ENCODE measurements at regions not wholly inside any gene's neighbourhood (a gene's known extent, or its start where the extent isn't known, plus 50 kb on each side); places are given as distances from the start of the nearest gene placed in this dataset.

DNA sequence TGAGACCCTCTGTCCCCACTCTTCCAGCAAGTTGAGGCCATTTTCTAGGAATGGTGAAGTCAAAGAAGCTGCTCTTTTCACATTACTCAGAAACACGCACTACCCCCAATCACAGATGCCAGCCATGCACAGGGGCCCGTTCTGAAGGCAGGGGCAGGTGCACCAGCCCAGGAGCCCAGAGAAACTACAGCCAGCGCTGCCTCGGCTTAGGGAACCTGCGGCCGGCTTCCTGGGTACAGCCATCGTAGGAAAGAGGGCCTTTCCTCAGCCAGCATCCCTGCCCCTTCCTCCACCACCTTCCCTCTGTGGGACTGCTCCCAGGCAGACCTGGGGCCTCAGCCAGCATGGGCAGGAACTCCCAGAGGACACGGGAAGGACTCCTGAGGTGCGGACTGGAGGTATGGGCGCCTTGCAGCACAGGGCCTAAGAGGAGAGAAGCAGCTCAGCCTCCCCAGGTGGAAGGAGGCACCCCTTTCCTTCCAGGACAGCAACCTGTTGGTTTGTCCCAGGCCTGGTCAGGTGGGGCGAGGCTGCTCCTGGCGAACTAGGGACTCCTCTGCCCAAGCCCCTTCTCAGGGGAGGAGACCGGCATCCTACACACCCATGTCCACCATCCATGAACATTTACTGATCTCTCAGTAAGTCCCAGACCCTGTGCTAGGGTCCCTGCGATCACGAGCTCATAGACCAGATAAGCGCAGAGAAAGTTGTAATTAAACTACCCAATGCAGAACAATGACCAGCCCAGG, 99.0 kb upstream of the ID2 start:
- H3K4me1 ChIP-seq (ENCODE audit: control insufficient read depth in 3 of 3, insufficient read depth in 3 of 3, low read length in 3 of 3): peaks cover 2 to 7% (median 4%) of the 10 kb centered on the region in 3 donors
- no peak overlapping the region for H3K9ac ChIP-seq (ENCODE audit: low read depth in 1 of 3, low read length in 3 of 3)
- no peak overlapping the region for H3K27ac ChIP-seq (ENCODE audit: low read depth, low read length)
- no peak overlapping the region for H3K4me3 ChIP-seq (ENCODE audit: low read length in 3 of 3)
- H3K36me3 ChIP-seq (ENCODE audit: control insufficient read depth in 3 of 3, insufficient read depth in 3 of 3, low read length in 3 of 3): no peaks in the 10 kb centered on the region
- no peaks in the 10 kb centered on the region for H3K9me3 ChIP-seq (ENCODE audit: control insufficient read depth in 3 of 3, low read length in 3 of 3)
- H3K27me3 ChIP-seq (ENCODE audit: control insufficient read depth in 3 of 3, insufficient read depth in 3 of 3, low read length in 3 of 3): peaks cover 0 to 6% (median 3%) of the 10 kb centered on the region in 3 donors

DNA sequence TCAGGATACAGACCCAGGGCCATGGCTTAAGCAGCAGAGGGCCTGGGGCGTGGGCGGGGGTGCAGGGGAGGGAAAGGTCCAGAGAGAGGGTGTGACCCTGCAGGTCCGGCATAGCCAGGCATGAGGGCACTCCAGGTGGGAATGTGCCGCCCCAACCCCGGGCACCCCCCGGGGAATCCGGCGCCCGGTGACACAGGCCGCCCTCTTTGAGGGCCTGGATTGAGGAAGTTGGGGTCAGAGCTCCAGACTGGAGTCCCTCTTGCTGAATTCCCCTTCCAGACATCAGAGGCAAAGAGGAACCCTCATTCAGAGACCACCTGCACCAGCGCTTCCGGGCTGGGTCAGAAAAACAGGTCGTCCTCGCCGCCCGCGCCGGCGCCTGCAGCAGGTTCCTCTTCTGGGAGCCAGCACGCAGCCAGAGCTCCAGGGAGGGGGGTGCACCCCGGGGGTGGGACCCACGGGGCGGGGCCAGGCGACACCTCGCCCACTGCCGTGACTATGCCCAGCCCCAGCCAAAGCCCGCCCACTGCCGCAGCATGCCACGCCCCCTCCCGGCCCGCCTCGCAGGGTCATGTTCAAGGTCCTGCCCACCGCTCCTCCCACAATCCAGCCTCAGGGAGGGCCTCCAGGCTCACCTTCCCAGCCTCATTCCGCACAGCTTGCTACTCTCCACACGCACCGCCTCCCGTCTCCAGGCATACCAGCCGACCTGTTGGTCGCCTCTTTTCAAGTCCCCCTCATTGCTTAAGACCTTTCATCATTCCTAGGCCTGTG, 98.3 kb upstream of the ID2 start:
- Histone ChIP-seq H3K36me3 (ENCODE audit: control insufficient read depth in 3 of 3, insufficient read depth in 3 of 3, low read length in 3 of 3) (no peaks in the 10 kb centered on the region), H3K9ac (ENCODE audit: low read depth in 1 of 3, low read length in 3 of 3) (peak overlapping the region in 1 of 3 donors; percentile 50), H3K27ac (ENCODE audit: low read depth, low read length) (no peak overlapping the region), H3K4me3 (ENCODE audit: low read length in 3 of 3) (peak overlapping the region in 2 of 3 donors; percentile 22 to 51), H3K4me1 (ENCODE audit: control insufficient read depth in 3 of 3, insufficient read depth in 3 of 3, low read length in 3 of 3) (peaks cover 2 to 7% (median 4%) of the 10 kb centered on the region in 3 donors), H3K9me3 (ENCODE audit: control insufficient read depth in 3 of 3, low read length in 3 of 3) (no peaks in the 10 kb centered on the region), H3K27me3 (ENCODE audit: control insufficient read depth in 3 of 3, insufficient read depth in 3 of 3, low read length in 3 of 3) (peaks cover 0 to 6% (median 3%) of the 10 kb centered on the region in 3 donors)

DNA sequence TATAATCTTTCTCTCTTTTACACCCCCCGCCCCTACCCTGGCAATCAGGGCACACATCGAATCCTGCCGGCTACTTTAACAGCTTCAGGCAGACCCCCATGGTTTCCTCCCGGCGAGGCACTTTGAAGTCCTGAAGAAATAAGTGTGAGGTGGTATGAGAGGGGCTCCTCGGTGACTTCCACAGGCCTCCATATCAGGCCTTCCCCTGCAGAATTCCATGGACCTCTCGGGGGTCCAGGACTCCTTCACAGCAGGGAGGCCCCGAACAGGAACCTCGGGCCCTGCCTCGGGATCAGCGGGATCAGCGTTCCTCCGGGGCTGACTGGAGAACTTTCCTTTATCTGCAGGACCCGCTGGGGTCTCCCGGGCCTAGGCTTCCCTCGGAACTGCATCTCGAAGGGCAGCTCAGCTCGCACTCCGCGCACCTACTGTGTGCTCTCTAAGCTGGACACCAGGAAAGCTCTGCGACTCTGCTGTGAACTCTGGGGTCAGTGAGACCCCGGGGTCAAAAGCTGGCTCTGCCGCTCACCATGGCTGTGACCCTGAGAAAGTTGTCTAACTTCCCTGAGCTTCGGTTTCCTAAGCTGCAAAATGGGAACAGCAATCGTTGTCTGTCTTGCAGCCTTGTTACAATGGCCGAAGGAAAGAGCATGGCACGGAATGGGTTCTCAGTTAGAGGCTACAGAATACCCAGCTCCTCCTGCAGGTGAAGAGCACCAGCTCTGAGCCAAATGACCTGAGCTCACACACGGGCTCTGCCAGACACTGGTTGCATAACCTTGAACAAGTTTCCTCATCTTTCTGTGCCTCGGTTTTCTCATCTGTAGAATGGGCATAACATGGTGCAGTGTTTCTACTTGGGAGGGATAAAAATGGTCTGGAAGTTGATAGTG, 97.4 kb upstream of the ID2 start:
- no peaks in the 10 kb centered on the region for H3K36me3 ChIP-seq (ENCODE audit: control insufficient read depth in 3 of 3, insufficient read depth in 3 of 3, low read length in 3 of 3)
- no peak overlapping the region for H3K27ac ChIP-seq (ENCODE audit: low read depth, low read length)
- peak overlapping the region in 1 of 3 donors; percentile 50 for H3K9ac ChIP-seq (ENCODE audit: low read depth in 1 of 3, low read length in 3 of 3)
- peaks cover 0 to 6% (median 3%) of the 10 kb centered on the region in 3 donors for H3K27me3 ChIP-seq (ENCODE audit: control insufficient read depth in 3 of 3, insufficient read depth in 3 of 3, low read length in 3 of 3)
- H3K9me3 ChIP-seq (ENCODE audit: control insufficient read depth in 3 of 3, low read length in 3 of 3): no peaks in the 10 kb centered on the region
- peak overlapping the region in 2 of 3 donors; percentile 22 to 51 for H3K4me3 ChIP-seq (ENCODE audit: low read length in 3 of 3)
- peaks cover 2 to 7% (median 4%) of the 10 kb centered on the region in 3 donors for H3K4me1 ChIP-seq (ENCODE audit: control insufficient read depth in 3 of 3, insufficient read depth in 3 of 3, low read length in 3 of 3)

DNA sequence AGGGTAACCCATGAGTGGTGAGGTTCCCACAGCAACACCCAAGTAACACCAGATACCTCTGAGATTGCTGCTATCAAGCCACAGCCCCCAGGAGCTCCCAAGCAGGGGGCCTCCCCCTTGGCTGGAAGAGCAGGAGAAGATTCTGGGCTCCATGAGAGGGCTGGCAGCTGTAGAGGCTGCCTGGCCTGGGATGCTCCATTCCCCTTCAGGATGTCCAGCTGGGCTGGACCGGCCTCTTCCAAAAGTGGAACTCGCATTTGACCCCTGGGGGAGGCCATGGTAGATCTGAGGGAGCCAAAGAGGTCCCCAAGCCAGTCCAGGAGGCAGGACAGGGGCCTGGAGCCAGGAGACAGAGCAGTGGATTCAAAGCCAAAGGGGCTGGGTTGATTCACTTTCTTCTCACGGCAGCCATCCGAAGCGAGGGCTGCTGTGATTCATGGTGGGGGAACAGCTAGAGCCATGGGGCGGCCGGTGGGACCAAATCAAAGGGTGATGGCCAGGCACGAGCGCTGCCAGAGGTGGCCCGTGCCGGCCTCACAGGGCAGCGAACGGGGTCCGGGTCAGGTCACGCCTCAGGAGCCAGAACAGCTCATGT, 95.3 kb upstream of the ID2 start:
- Histone ChIP-seq H3K4me3 (ENCODE audit: low read length in 3 of 3) (no peak overlapping the region), H3K27me3 (ENCODE audit: control insufficient read depth in 3 of 3, insufficient read depth in 3 of 3, low read length in 3 of 3) (peaks cover 0 to 6% (median 3%) of the 10 kb centered on the region in 3 donors), H3K27ac (ENCODE audit: low read depth, low read length) (no peak overlapping the region), H3K9me3 (ENCODE audit: control insufficient read depth in 3 of 3, low read length in 3 of 3) (no peaks in the 10 kb centered on the region), H3K9ac (ENCODE audit: low read depth in 1 of 3, low read length in 3 of 3) (no peak overlapping the region), H3K36me3 (ENCODE audit: control insufficient read depth in 3 of 3, insufficient read depth in 3 of 3, low read length in 3 of 3) (no peaks in the 10 kb centered on the region), H3K4me1 (ENCODE audit: control insufficient read depth in 3 of 3, insufficient read depth in 3 of 3, low read length in 3 of 3) (peaks cover 2 to 7% (median 4%) of the 10 kb centered on the region in 3 donors)

DNA sequence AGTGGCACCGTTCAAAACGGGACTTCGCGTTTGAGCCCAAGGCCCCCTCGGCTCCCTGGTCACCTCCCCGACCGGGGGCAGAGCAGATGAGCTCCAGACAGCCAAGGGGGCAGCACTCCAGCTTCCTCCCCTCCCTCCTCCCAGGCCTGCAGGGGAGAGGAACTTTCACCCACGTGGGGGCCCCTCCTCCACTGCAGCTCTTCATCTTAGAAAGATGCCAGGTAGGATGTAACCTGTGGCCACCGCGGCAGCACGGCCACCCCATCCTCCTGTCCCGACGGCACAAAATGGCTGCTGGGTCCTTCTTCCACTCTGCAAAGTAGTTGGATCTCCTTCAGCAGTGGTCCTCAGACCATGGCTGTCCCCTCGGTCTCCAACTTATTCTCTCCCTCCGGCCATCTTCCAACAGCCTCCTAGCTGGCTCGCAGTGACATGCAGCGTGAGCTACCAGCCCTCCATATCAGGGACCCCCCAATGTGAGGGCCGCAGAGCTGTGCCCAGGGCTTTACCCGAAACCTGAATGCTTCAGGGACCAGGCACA, 94.5 kb upstream of the ID2 start:
- Histone ChIP-seq H3K36me3 (ENCODE audit: control insufficient read depth in 3 of 3, insufficient read depth in 3 of 3, low read length in 3 of 3) (no peaks in the 10 kb centered on the region), H3K9me3 (ENCODE audit: control insufficient read depth in 3 of 3, low read length in 3 of 3) (no peaks in the 10 kb centered on the region), H3K4me3 (ENCODE audit: low read length in 3 of 3) (no peak overlapping the region), H3K27me3 (ENCODE audit: control insufficient read depth in 3 of 3, insufficient read depth in 3 of 3, low read length in 3 of 3) (peaks cover 0 to 6% (median 5%) of the 10 kb centered on the region in 3 donors), H3K4me1 (ENCODE audit: control insufficient read depth in 3 of 3, insufficient read depth in 3 of 3, low read length in 3 of 3) (peaks cover 2 to 7% (median 4%) of the 10 kb centered on the region in 3 donors), H3K27ac (ENCODE audit: low read depth, low read length) (no peak overlapping the region), H3K9ac (ENCODE audit: low read depth in 1 of 3, low read length in 3 of 3) (no peak overlapping the region)

DNA sequence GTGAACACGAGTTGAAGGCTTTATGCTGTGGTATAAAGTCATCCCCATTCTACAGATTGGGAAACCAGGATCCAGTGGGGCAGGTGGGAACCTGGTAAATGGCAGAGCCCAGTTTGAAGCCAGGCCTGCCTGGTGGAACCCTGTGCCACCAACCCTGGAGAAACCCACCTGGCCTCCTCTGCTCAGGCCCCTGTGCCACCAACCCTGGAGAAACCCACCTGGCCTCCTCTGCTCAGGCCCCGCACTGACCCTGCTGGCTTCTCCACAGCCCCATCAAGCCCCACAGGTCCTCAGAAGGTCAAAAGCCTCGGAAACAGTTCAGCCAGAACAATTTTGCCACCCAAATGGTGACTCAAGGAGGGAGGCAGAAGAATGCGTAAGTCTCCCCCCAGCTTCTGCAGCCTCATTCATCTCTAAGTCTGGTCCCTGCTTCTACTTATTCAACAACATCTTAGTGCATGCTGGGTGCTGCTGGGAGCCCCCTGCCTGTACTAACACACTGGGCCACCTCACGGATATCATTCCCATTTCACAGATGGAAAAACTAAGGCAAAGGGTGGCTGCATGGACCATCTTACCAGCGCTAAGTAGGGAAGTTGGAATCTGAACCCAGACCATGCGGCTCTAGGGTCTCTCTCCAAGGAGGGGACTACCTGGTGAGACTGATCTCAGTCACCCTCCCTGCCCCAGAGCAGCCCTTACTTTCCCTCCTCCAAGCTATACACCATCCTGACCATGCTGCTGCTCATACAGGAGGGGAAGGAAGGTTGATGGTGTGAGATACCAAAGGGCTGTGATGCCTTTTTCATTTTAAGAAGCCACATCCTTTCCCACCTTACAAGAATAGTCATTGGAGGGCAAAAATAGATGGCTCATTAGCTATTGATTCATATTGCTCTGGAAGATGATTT, 93.7 kb upstream of the ID2 start:
- Histone ChIP-seq H3K4me3 (ENCODE audit: low read length in 3 of 3) (no peak overlapping the region), H3K4me1 (ENCODE audit: control insufficient read depth in 3 of 3, insufficient read depth in 3 of 3, low read length in 3 of 3) (peaks cover 2 to 7% (median 4%) of the 10 kb centered on the region in 3 donors), H3K27me3 (ENCODE audit: control insufficient read depth in 3 of 3, insufficient read depth in 3 of 3, low read length in 3 of 3) (peaks cover 0 to 10% (median 6%) of the 10 kb centered on the region in 3 donors), H3K36me3 (ENCODE audit: control insufficient read depth in 3 of 3, insufficient read depth in 3 of 3, low read length in 3 of 3) (no peaks in the 10 kb centered on the region), H3K9ac (ENCODE audit: low read depth in 1 of 3, low read length in 3 of 3) (no peak overlapping the region), H3K9me3 (ENCODE audit: control insufficient read depth in 3 of 3, low read length in 3 of 3) (no peaks in the 10 kb centered on the region), H3K27ac (ENCODE audit: low read depth, low read length) (no peak overlapping the region)

DNA sequence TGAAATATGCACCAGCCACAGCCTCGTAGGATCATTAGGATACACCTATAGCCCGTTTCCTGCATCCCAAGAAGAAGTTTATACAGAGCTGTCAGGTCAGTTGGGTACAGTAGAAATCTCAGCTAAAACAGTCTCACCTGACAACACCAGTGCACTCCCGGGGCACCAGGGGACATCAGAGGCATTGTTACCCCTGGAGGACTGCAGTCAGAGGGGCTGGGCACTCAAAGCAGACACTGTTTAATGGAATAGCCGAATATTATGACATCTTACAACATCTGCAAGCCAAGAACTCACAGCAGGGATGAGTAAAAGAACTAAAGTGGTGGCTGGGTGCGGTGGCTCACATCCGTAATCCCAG, 93.0 kb upstream of the ID2 start:
- H3K4me3 ChIP-seq (ENCODE audit: low read length in 3 of 3): no peak overlapping the region
- no peak overlapping the region for H3K9ac ChIP-seq (ENCODE audit: low read depth in 1 of 3, low read length in 3 of 3)
- no peaks in the 10 kb centered on the region for H3K9me3 ChIP-seq (ENCODE audit: control insufficient read depth in 3 of 3, low read length in 3 of 3)
- no peaks in the 10 kb centered on the region for H3K36me3 ChIP-seq (ENCODE audit: control insufficient read depth in 3 of 3, insufficient read depth in 3 of 3, low read length in 3 of 3)
- H3K27ac ChIP-seq (ENCODE audit: low read depth, low read length): no peak overlapping the region
- H3K4me1 ChIP-seq (ENCODE audit: control insufficient read depth in 3 of 3, insufficient read depth in 3 of 3, low read length in 3 of 3): peaks cover 2 to 5% (median 4%) of the 10 kb centered on the region in 3 donors
- H3K27me3 ChIP-seq (ENCODE audit: control insufficient read depth in 3 of 3, insufficient read depth in 3 of 3, low read length in 3 of 3): peaks cover 0 to 10% (median 6%) of the 10 kb centered on the region in 3 donors

DNA sequence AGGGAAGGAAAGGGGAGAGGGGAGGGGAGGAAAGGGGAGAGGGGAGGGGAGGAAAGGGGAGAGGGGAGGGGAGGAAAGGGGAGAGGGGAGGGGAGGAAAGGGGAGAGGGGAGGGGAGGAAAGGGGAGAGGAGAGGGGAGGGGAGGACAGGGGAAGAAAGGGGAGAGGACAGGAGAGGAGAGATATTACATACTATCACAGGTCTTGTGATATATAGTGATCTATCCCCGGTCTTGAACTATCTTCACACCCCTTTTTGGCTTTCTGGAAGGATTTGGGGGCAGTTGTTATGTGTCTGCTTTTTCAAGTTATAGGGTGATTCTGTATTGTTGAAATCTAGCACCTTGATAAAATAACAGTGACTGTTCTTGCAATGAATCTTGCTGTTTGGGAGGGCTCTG, 92.1 kb upstream of the ID2 start:
- Histone ChIP-seq H3K27ac (ENCODE audit: low read depth, low read length) (no peak overlapping the region), H3K27me3 (ENCODE audit: control insufficient read depth in 3 of 3, insufficient read depth in 3 of 3, low read length in 3 of 3) (peaks cover 0 to 10% (median 3%) of the 10 kb centered on the region in 3 donors), H3K9me3 (ENCODE audit: control insufficient read depth in 3 of 3, low read length in 3 of 3) (no peaks in the 10 kb centered on the region), H3K36me3 (ENCODE audit: control insufficient read depth in 3 of 3, insufficient read depth in 3 of 3, low read length in 3 of 3) (no peaks in the 10 kb centered on the region), H3K4me3 (ENCODE audit: low read length in 3 of 3) (no peak overlapping the region), H3K9ac (ENCODE audit: low read depth in 1 of 3, low read length in 3 of 3) (no peak overlapping the region), H3K4me1 (ENCODE audit: control insufficient read depth in 3 of 3, insufficient read depth in 3 of 3, low read length in 3 of 3) (peaks cover 0 to 2% (median 0%) of the 10 kb centered on the region in 3 donors)
